A549 (cell line): ENCODE measurements at regions not wholly inside any gene's neighbourhood (a gene's known extent, or its start where the extent isn't known, plus 50 kb on each side); places are given as distances from the start of the nearest gene placed in this dataset.

Experiments
- CTCF ChIP-seq: fragments of >200 bp; sonication (Bioruptor Twin); formaldehyde crosslinking; IDR thresholded peaks from 3 replicates; pipeline ENCODE4 v1.5.1; 2016
- EP300 ChIP-seq, 2 experiments: fragments of >200 bp; sonication (Bioruptor Twin); formaldehyde crosslinking; IDR thresholded peaks; 2 replicates in 1 of 2; 3 replicates in 1 of 2; pipeline ENCODE4 v1.6.1; 2016 to 2017
- RAD21 ChIP-seq, 2 experiments: fragments of >200 bp in 1 of 2; sonication (Bioruptor Twin) in 1 of 2; formaldehyde crosslinking in 1 of 2; IDR thresholded peaks in 1 of 2; conservative IDR thresholded peaks in 1 of 2; 2 replicates in 1 of 2; 3 replicates in 1 of 2; pipeline ENCODE4 v1.6.1; 2012 to 2018; ENCODE audit warnings: inconsistent platforms in 1 of 2

GRCh38 chr5:72653586-72653985 is 146.4 kb upstream of the ZNF366 start:
- TF ChIP-seq CTCF (no peak), EP300 (IDR thresholded peaks at IDR 0.05) (no peak), RAD21 (conservative IDR thresholded peaks at IDR 0.05 in 1 of 2, IDR thresholded peaks at IDR 0.05 in 1 of 2) (no peak)
